GM12864 (cell line): ENCODE measurements at regions not wholly inside any gene's neighbourhood (a gene's known extent, or its start where the extent isn't known, plus 50 kb on each side); places are given as distances from the start of the nearest gene placed in this dataset.

Experiments
- DNase-seq: peaks from one replicate; pipeline ENCODE4 v3.0.0-alpha.2; 2011; ENCODE audit warnings: low read depth
- H3K4me3 ChIP-seq: 2 replicates; pipeline ENCODE4 v1.5.1; 2011; ENCODE audit warnings: mild to moderate bottlenecking, low read depth, low read length, control low read depth
- TF ChIP-seq, protein P1 (sequence below): IDR thresholded peaks from 2 replicates; pipeline ENCODE4 v1.5.1; 2011; ENCODE audit warnings: low read depth, mild to moderate bottlenecking, moderate library complexity, low read length, control low read depth, inconsistent platforms; ENCODE audit errors: missing control alignments

DNA sequence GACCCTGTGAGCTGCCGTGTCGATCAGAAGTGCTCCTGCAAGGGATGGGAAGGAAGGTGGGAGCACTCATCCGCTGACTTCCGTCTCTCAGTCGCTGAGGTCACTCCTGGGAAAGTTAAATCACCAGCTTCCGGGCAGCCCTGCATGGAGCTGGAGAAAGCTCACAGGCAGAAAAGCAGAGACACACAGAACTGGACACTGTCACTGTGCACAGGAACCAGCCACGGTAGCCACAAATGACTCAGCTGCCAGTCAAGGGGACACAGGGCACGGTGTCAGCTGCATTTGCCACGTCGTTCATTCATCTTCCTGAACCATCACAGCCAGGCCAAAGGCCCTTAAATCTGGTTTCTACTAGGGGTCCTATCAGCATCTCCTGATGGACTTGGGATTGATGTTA, 226.4 kb upstream of the PSMD7 start:
- H3K4me3 ChIP-seq, result no peak overlapping the region
- no peak for DNase-seq
- TF ChIP-seq, protein P1, sequence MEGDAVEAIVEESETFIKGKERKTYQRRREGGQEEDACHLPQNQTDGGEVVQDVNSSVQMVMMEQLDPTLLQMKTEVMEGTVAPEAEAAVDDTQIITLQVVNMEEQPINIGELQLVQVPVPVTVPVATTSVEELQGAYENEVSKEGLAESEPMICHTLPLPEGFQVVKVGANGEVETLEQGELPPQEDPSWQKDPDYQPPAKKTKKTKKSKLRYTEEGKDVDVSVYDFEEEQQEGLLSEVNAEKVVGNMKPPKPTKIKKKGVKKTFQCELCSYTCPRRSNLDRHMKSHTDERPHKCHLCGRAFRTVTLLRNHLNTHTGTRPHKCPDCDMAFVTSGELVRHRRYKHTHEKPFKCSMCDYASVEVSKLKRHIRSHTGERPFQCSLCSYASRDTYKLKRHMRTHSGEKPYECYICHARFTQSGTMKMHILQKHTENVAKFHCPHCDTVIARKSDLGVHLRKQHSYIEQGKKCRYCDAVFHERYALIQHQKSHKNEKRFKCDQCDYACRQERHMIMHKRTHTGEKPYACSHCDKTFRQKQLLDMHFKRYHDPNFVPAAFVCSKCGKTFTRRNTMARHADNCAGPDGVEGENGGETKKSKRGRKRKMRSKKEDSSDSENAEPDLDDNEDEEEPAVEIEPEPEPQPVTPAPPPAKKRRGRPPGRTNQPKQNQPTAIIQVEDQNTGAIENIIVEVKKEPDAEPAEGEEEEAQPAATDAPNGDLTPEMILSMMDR, result no peak

GRCh38 chr16:74064120-74064735, 232.4 kb upstream of the PSMD7 start:
- DNase-seq, result no peak
- TF ChIP-seq, protein P1, result no peak

GRCh38 chr16:74053826-74054225, 242.8 kb upstream of the PSMD7 start:
- no peak for DNase-seq
- TF ChIP-seq, protein P1, result no peak
- H3K4me3 ChIP-seq, result no peak overlapping the region

More at GRCh38 chr16:74064120-74064735, 232.4 kb upstream of the PSMD7 start:
- no peak overlapping the region for H3K4me3 ChIP-seq

DNA sequence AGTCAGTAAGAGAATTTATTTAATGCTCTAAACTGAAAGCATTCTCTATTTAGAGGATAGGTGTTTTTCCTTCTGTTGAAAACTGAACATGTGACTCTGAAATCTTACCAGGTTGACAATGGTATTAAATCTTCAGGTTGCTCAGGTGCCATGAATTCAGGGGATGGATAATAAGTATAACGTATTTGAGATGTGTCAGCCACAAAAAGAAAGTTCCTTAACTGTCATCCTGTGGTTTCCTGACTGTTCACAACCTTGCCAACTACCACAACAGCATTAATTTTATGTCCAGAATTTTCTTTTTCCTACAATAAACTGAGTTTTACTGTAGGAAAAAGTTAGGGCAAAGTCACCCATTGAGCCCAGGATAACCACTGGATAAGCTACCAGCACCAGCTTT, 243.3 kb upstream of the PSMD7 start:
- TF ChIP-seq, protein P1, result no peak
- DNase-seq, result no peak
- no peak overlapping the region for H3K4me3 ChIP-seq

- TF ChIP-seq, protein P1, result no peak
- DNase-seq, result no peak
- no peak overlapping the region for H3K4me3 ChIP-seq
Measured at GRCh38 chr16:74052016-74052415, 244.6 kb upstream of the PSMD7 start.

DNA sequence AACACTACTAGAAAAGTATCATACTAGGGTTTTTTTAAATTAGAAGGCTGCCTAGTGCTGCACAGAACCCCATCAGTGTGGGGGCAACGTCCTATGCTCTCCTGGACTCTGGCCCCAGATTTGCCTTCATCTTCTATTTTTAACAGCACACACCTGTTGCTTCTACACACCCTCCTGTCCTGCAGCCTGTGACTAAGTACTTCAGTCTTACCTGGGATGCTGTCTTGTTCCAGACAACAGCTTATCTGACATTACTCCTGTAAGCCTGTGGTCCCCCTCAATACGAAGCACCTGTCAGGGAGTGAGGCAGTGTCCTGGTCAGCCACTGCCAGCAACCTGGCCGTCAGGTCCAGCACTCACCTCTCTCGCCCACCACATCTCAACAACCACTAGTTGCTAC, 247.6 kb upstream of the PSMD7 start:
- no peak overlapping the region for H3K4me3 ChIP-seq
- DNase-seq, result no peak
- TF ChIP-seq, protein P1, result no peak

DNA sequence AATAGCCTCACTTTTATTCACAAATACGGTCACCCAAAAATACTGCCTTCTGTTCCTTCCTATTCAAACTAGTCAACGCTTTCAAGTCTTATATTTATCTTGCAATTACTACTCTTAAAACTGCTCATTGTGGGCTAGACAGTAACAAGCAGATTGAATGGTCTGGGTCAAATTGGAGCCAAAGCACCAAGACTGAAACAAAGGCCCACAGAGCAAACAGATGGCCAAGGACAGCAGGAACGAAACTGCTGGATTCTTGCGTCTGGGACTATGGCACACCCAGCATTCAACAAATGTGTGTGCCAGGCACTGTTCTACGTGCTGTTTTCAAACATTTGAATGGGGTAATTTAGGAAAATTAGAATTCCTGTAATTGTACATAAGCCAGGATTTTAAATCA, 250.1 kb upstream of the PSMD7 start:
- TF ChIP-seq, protein P1, result no peak
- no peak overlapping the region for H3K4me3 ChIP-seq
- DNase-seq, result no peak
